HL-60 (cell line): ENCODE measurements at regions not wholly inside any gene's neighbourhood (a gene's known extent, or its start where the extent isn't known, plus 50 kb on each side); places are given as distances from the start of the nearest gene placed in this dataset.

Source experiments
- DNase-seq, 2 experiments: peaks; one replicate each; pipeline ENCODE4 v3.0.0-alpha.2; 2010 to 2020; ENCODE audit warnings: low read depth in 1 of 2, low spot score in 1 of 2
- H3K27ac ChIP-seq: fragments of 250-450 bp; sonication (Bioruptor Pico); replicated peaks from 2 replicates; pipeline ENCODE4 v1.5.1; 2020; ENCODE audit warnings: mild to moderate bottlenecking, moderate library complexity
- H3K27me3 ChIP-seq: fragments of 250-450 bp; sonication (Bioruptor Pico); 2 replicates; pipeline ENCODE4 v1.5.1; 2021; ENCODE audit warnings: mild to moderate bottlenecking, moderate library complexity; ENCODE audit not compliant: insufficient read depth, poor library complexity, severe bottlenecking
- H3K4me3 ChIP-seq: replicated peaks from 2 replicates; pipeline ENCODE4 v1.5.1; 2011; ENCODE audit warnings: mild to moderate bottlenecking, control low read depth, low read length; ENCODE audit not compliant: insufficient read depth
- GABPA ChIP-seq: IDR thresholded peaks from 2 replicates; pipeline ENCODE4 v1.6.1; 2012; ENCODE audit warnings: low read depth
- POLR2AphosphoS5 ChIP-seq: IDR thresholded peaks from 2 replicates; pipeline ENCODE4 v1.6.1; 2012; ENCODE audit warnings: low read depth
- SPI1 ChIP-seq: IDR thresholded peaks from 2 replicates; pipeline ENCODE4 v1.6.1; 2012; ENCODE audit warnings: low read depth, mild to moderate bottlenecking, borderline replicate concordance
- TF ChIP-seq, protein P1 (sequence below): IDR thresholded peaks from 2 replicates; pipeline ENCODE4 v1.6.1; 2012; ENCODE audit warnings: low read depth; ENCODE audit not compliant: insufficient replicate concordance
- TF ChIP-seq, protein P2 (sequence below): IDR thresholded peaks from one replicate; pipeline ENCODE4 v1.5.1; 2011; ENCODE audit warnings: low read length, control low read depth, inconsistent platforms; ENCODE audit not compliant: insufficient read depth

DNA sequence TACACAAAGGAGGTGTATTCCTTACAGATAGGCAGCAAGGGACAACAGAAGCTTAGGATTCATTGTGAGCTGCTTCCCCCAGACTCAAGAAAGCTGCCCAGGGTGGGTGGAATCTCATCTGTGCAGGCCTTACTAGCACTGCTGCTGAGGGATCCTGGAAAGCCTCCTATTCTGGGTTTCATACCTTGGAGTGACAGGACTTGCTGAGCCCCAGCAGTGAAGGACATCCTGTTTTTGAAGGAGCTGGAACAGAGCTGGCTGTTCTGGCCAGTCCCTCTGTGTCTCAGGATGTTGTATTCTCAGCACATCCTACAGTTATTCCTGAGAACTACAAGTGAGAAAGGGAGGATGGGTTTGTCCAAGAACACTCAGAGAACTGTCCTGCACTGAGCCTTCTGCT, 486.3 kb downstream of the PTPRU start:
- DNase-seq: no peak
- H3K27me3 ChIP-seq: no peaks in the 10 kb centered on the region
- TF ChIP-seq, protein P1, sequence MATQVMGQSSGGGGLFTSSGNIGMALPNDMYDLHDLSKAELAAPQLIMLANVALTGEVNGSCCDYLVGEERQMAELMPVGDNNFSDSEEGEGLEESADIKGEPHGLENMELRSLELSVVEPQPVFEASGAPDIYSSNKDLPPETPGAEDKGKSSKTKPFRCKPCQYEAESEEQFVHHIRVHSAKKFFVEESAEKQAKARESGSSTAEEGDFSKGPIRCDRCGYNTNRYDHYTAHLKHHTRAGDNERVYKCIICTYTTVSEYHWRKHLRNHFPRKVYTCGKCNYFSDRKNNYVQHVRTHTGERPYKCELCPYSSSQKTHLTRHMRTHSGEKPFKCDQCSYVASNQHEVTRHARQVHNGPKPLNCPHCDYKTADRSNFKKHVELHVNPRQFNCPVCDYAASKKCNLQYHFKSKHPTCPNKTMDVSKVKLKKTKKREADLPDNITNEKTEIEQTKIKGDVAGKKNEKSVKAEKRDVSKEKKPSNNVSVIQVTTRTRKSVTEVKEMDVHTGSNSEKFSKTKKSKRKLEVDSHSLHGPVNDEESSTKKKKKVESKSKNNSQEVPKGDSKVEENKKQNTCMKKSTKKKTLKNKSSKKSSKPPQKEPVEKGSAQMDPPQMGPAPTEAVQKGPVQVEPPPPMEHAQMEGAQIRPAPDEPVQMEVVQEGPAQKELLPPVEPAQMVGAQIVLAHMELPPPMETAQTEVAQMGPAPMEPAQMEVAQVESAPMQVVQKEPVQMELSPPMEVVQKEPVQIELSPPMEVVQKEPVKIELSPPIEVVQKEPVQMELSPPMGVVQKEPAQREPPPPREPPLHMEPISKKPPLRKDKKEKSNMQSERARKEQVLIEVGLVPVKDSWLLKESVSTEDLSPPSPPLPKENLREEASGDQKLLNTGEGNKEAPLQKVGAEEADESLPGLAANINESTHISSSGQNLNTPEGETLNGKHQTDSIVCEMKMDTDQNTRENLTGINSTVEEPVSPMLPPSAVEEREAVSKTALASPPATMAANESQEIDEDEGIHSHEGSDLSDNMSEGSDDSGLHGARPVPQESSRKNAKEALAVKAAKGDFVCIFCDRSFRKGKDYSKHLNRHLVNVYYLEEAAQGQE: no peak
- no peak for TF ChIP-seq SPI1

DNA sequence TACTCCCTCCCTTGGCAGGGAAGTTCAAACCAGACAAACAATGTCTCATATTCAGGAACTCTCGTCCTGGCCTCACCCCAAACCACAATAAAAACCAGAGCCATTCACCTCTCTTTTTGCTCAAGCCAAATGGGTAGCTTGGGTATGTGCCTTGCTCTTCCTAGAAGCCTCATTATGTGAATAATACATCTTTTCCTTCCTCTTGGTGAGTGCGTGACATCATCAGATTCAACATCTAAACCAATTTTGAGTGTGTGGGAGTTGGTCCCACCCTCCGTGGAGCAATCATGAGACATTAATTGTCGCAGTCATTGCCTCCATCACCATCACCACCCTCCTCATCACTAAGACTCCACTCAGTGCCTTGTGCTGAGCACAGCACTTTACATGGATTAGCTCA, 482.9 kb downstream of the PTPRU start:
- Histone ChIP-seq H3K27me3 (no peaks in the 10 kb centered on the region), H3K27ac (no peak overlapping the region), H3K4me3 (no peak overlapping the region)
- TF ChIP-seq, protein P1: no peak
- TF ChIP-seq POLR2AphosphoS5: no peak
- TF ChIP-seq, protein P2, sequence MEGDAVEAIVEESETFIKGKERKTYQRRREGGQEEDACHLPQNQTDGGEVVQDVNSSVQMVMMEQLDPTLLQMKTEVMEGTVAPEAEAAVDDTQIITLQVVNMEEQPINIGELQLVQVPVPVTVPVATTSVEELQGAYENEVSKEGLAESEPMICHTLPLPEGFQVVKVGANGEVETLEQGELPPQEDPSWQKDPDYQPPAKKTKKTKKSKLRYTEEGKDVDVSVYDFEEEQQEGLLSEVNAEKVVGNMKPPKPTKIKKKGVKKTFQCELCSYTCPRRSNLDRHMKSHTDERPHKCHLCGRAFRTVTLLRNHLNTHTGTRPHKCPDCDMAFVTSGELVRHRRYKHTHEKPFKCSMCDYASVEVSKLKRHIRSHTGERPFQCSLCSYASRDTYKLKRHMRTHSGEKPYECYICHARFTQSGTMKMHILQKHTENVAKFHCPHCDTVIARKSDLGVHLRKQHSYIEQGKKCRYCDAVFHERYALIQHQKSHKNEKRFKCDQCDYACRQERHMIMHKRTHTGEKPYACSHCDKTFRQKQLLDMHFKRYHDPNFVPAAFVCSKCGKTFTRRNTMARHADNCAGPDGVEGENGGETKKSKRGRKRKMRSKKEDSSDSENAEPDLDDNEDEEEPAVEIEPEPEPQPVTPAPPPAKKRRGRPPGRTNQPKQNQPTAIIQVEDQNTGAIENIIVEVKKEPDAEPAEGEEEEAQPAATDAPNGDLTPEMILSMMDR: no peak
- TF ChIP-seq GABPA: no peak
- no peak for TF ChIP-seq SPI1
- DNase-seq: no peak

More for the DNA sequence above, 486.3 kb downstream of the PTPRU start:
- no peak overlapping the region for H3K27ac ChIP-seq
- H3K4me3 ChIP-seq: no peak overlapping the region

DNA sequence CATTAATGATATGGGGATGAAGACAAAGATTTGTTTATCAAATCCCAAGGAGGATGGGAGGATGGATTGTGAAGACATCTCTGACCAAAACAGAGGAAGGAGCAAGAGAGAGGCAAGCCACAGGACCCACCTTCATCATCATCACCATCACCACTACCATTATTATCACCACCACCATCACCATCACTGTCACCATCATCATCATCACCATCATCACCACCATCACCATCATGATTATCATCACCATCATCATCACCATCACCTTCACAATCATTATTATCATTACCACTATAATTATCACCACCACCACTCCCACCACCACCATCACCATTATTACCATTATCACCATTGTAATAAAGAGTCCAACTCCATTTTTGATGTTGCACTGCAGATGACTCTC, 482.5 kb downstream of the PTPRU start:
- DNase-seq: no peak
- Histone ChIP-seq H3K27ac (no peak overlapping the region), H3K4me3 (no peak overlapping the region), H3K27me3 (no peaks in the 10 kb centered on the region)
- no peak for TF ChIP-seq GABPA
- TF ChIP-seq SPI1: no peak
- TF ChIP-seq POLR2AphosphoS5: no peak
- TF ChIP-seq, protein P2: no peak
- TF ChIP-seq, protein P1: no peak

DNA sequence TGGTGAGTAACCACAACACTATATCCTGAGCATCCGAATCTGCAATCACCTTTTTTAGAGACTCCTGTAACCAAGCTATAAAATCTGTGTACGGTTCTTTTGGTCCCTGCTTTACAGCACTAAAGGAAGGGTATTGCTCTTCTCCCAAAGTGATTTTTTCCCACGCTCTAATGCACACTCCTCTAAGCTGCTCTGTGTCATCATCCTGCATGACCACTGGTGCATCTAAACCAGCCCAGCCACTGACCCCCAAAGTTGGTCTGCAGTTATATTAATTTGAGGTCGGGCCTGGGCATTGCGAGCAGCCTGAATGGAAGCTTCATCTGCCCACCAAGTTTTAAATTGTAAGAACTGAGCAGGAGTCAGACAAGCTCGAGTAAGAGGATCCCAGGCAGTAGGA, 480.0 kb downstream of the PTPRU start:
- no peaks in the 10 kb centered on the region for H3K27me3 ChIP-seq
- no peak overlapping the region for H3K4me3 ChIP-seq
- H3K27ac ChIP-seq: no peak overlapping the region
- DNase-seq: no peak
- TF ChIP-seq, protein P2: no peak
- TF ChIP-seq, protein P1: no peak
